K562 (cell line): ENCODE measurements at regions not wholly inside any gene's neighbourhood (a gene's known extent, or its start where the extent isn't known, plus 50 kb on each side); places are given as distances from the start of the nearest gene placed in this dataset.

ENCODE experiments used
- ATAC-seq: fragments of 200-7000 bp; cut with Tn5 transposase; 3 replicates; pipeline ENCODE4 v1.9.1; 2020; ENCODE audit warnings: moderate library complexity
- BruUV-seq: library from RNA; stranded (reverse); fragments of 400-500 nt; replicated peaks from 2 replicates; lab custom pipeline; 2021; lab: Mats Ljungman, UMichigan
- CTCF ChIA-PET: fragments of 300-600 bp; formaldehyde crosslinking; extraction: SDS; loops from one replicate; lab custom pipeline; 2021; ENCODE audit warnings: low intra/inter-chr PET ratio; lab: Yijun Ruan, JAX
- POLR2A ChIA-PET: fragments of 300-600, 350-650 bp; sonication (Branson Sonifier 250); formaldehyde crosslinking; extraction: SDS; loops from one replicate; lab custom pipeline; 2021; ENCODE audit warnings: antibody characterized with exemption, inconsistent platforms; lab: Yijun Ruan, JAX
- DNase-seq, 4 experiments: peaks; one replicate each; pipeline versions ENCODE4 v3.0.0 to v3.0.0-alpha.2; 2011 to 2018; ENCODE audit warnings: low spot score in 3 of 4, mixed read lengths in 3 of 4; ENCODE audit errors: extremely low read depth in 1 of 4
- FAIRE-seq: peaks from 2 replicates; lab custom pipeline; 2011; peaks lifted over from hg19 to GRCh38; lab: Jason Lieb, UNC
- H2AFZ ChIP-seq: 2 replicates; pipeline ENCODE4 v1.6.0; 2011; ENCODE audit warnings: low read depth, low read length, control low read depth, inconsistent platforms
- H3K27ac ChIP-seq: fragments of 200-600 bp; 3 replicates; pipeline ENCODE4 v1.8.0; 2011; ENCODE audit warnings: low read depth, mild to moderate bottlenecking, control low read depth, inconsistent platforms, low read length, moderate library complexity, mixed read lengths; ENCODE audit errors: extremely low read depth
- H3K27me3 ChIP-seq, 2 experiments: fragments of 300-600 bp in 1 of 2; 2 replicates in 1 of 2; 3 replicates in 1 of 2; pipeline versions ENCODE4 v1.6.0 to v1.8.0; 2011; ENCODE audit warnings: inconsistent platforms in 2 of 2, low read length in 2 of 2, mild to moderate bottlenecking in 1 of 2, mixed read lengths in 1 of 2, moderate library complexity in 1 of 2; ENCODE audit not compliant: control insufficient read depth in 2 of 2, insufficient read depth in 2 of 2
- H3K36me3 ChIP-seq: fragments of 300-600 bp; 3 replicates; pipeline ENCODE4 v1.8.0; 2011; ENCODE audit warnings: mild to moderate bottlenecking, low read length, inconsistent platforms; ENCODE audit not compliant: control insufficient read depth, insufficient read depth
- H3K4me1 ChIP-seq, 2 experiments: fragments of 200-600 bp in 1 of 2; replicated peaks in 1 of 2; 2 replicates in 1 of 2; 3 replicates in 1 of 2; pipeline versions ENCODE4 v1.5.1 to v1.8.0; 2011; ENCODE audit warnings: inconsistent platforms in 2 of 2, low read length in 2 of 2, mild to moderate bottlenecking in 1 of 2, mixed read lengths in 1 of 2, moderate library complexity in 1 of 2; ENCODE audit not compliant: control insufficient read depth in 2 of 2, insufficient read depth in 2 of 2
- H3K4me2 ChIP-seq: 2 replicates; pipeline ENCODE4 v1.6.1; 2011; ENCODE audit warnings: low read length, control low read depth, inconsistent platforms, mixed read lengths; ENCODE audit not compliant: insufficient read depth
- H3K4me3 ChIP-seq: fragments of 200-600 bp; sonication (generic), shearing (Covaris generic); 2 replicates; pipeline ENCODE4 v1.5.1; 2016; ENCODE audit warnings: control low read depth, inconsistent platforms
- H3K79me2 ChIP-seq: fragments of 200-600 bp; 3 replicates; pipeline ENCODE4 v1.8.0; 2011; ENCODE audit warnings: low read length, inconsistent platforms; ENCODE audit not compliant: control insufficient read depth, insufficient read depth
- H3K9ac ChIP-seq, 2 experiments: 2 replicates each; pipeline versions ENCODE4 v1.6.0 to v1.6.1; 2011; ENCODE audit warnings: low read depth in 2 of 2, low read length in 2 of 2, control low read depth in 1 of 2, inconsistent platforms in 1 of 2, mild to moderate bottlenecking in 1 of 2, mixed read lengths in 1 of 2; ENCODE audit not compliant: insufficient read depth in 1 of 2
- H3K9me1 ChIP-seq: one replicate; pipeline ENCODE4 v1.6.0; 2011; ENCODE audit warnings: inconsistent platforms, mild to moderate bottlenecking, low read length, moderate library complexity; ENCODE audit not compliant: control insufficient read depth, insufficient read depth
- H3K9me3 ChIP-seq: replicated peaks from 2 replicates; pipeline ENCODE4 v1.5.1; 2011; ENCODE audit warnings: low read depth, low read length, inconsistent platforms; ENCODE audit not compliant: control insufficient read depth, insufficient read depth
- H4K20me1 ChIP-seq: replicated peaks from 2 replicates; pipeline ENCODE4 v1.6.1; 2011; ENCODE audit warnings: low read length, inconsistent platforms, mixed read lengths; ENCODE audit not compliant: control insufficient read depth, insufficient read depth
- DDX20 ChIP-seq: fragments of 450-650 bp; IDR thresholded peaks from 2 replicates; pipeline ENCODE4 v1.6.1; 2016; ENCODE audit warnings: missing genetic modification characterization, low read depth, mild to moderate bottlenecking, missing compliant biosample characterization, moderate library complexity
- EHMT2 ChIP-seq: fragments of 450-650 bp; IDR thresholded peaks from 2 replicates; pipeline ENCODE4 v1.6.1; 2018; ENCODE audit warnings: antibody characterized with exemption
- FOXJ2 ChIP-seq: fragments of 200-800 bp; sonication (Bioruptor generic); IDR thresholded peaks from 2 replicates; pipeline ENCODE4 v1.6.1; 2016; ENCODE audit warnings: missing genetic modification characterization, missing compliant biosample characterization
- IRF2 ChIP-seq: sonication (generic); formaldehyde crosslinking; IDR thresholded peaks from 2 replicates; pipeline ENCODE4 v1.8.1; 2022; ENCODE audit warnings: mild to moderate bottlenecking, missing genetic modification reagents
- KDM5B ChIP-seq: fragments of 200-600 bp; sonication (generic); IDR thresholded peaks from 2 replicates; pipeline ENCODE4 v1.6.1; 2012; ENCODE audit warnings: low read depth, mild to moderate bottlenecking, moderate library complexity, low read length, control low read depth, inconsistent platforms; ENCODE audit not compliant: insufficient replicate concordance
- MEF2D ChIP-seq: conservative IDR thresholded peaks from 2 replicates; pipeline ENCODE4 v1.6.1; 2016; ENCODE audit warnings: low read depth, missing genetic modification characterization, missing compliant biosample characterization
- NELFE ChIP-seq: IDR thresholded peaks from 2 replicates; pipeline ENCODE4 v1.6.1; 2011; ENCODE audit warnings: mild to moderate bottlenecking; ENCODE audit not compliant: insufficient read depth, insufficient read length
- POLR2H ChIP-seq: IDR thresholded peaks from 2 replicates; pipeline ENCODE4 v1.6.1; 2016; ENCODE audit warnings: missing genetic modification characterization, low read depth, mild to moderate bottlenecking, control low read depth, missing compliant biosample characterization, moderate library complexity
- PTTG1 ChIP-seq: fragments of 450-650 bp; IDR thresholded peaks from 2 replicates; pipeline ENCODE4 v1.6.1; 2016; ENCODE audit warnings: low read depth, mild to moderate bottlenecking, missing genetic modification characterization, missing compliant biosample characterization
- RFX5 ChIP-seq: IDR thresholded peaks from 2 replicates; pipeline ENCODE4 v1.6.1; 2011; ENCODE audit warnings: low read depth, mild to moderate bottlenecking, improper control_type of control experiment, low read length
- STAT5B ChIP-seq: fragments of 250-450 bp; sonication (Bioruptor Pico); IDR thresholded peaks from 2 replicates; pipeline ENCODE4 v1.8.0; 2021; ENCODE audit warnings: mild to moderate bottlenecking, inconsistent platforms
- TAF9B ChIP-seq: fragments of 450-650 bp; IDR thresholded peaks from 2 replicates; pipeline ENCODE4 v1.6.1; 2018; ENCODE audit warnings: mild to moderate bottlenecking; ENCODE audit not compliant: partially characterized antibody
- XRCC5 ChIP-seq: fragments of 200-400 bp; formaldehyde crosslinking; IDR thresholded peaks from 2 replicates; pipeline ENCODE4 v1.6.1; 2017; ENCODE audit warnings: low read depth, mild to moderate bottlenecking, low read length
- ZC3H4 ChIP-seq: sonication (generic); formaldehyde crosslinking; IDR thresholded peaks from 2 replicates; pipeline ENCODE4 v1.9.0; 2021; ENCODE audit warnings: missing genetic modification reagents, borderline replicate concordance
- ZFP1 ChIP-seq: fragments of 450-650 bp; formaldehyde crosslinking; IDR thresholded peaks from 2 replicates; pipeline ENCODE4 v1.4.0; 2020; ENCODE audit warnings: mild to moderate bottlenecking, mixed read lengths
- ZNF778 ChIP-seq: fragments of 450-650 bp; formaldehyde crosslinking; IDR thresholded peaks from 2 replicates; pipeline ENCODE4 v1.4.0; 2020; ENCODE audit warnings: mild to moderate bottlenecking, moderate library complexity
- WGBS: fragments of 100-300 bp; shearing (Covaris generic); methylation state at CpG from one replicate; pipeline ENCODE4 v1.1.6; 2016; ENCODE audit warnings: low coverage, mixed read lengths; ENCODE audit not compliant: insufficient coverage; ENCODE audit errors: missing lambda C conversion rate; 5-methylcytosine and 5-hydroxymethylcytosine counted together
- in situ Hi-C: fragments of 300-500 bp; cut with MboI; formaldehyde crosslinking; loops from 4 replicates; pipeline ENCODE4 v1.15.0; 2018; ENCODE audit warnings: inconsistent platforms, mixed read lengths
- intact Hi-C: fragments of 100-400 bp; cut with micrococcal nuclease; formaldehyde crosslinking; loops from 2 replicates; pipeline ENCODE4 v1.14.2; 2022
- TF ChIP-seq, protein P1 (sequence below), 2 experiments: fragments of 450-650 bp; IDR thresholded peaks; 2 replicates each; pipeline ENCODE4 v1.6.1; 2018; ENCODE audit warnings: mild to moderate bottlenecking in 2 of 2, low read depth in 1 of 2; ENCODE audit not compliant: partially characterized antibody in 2 of 2

DNA sequence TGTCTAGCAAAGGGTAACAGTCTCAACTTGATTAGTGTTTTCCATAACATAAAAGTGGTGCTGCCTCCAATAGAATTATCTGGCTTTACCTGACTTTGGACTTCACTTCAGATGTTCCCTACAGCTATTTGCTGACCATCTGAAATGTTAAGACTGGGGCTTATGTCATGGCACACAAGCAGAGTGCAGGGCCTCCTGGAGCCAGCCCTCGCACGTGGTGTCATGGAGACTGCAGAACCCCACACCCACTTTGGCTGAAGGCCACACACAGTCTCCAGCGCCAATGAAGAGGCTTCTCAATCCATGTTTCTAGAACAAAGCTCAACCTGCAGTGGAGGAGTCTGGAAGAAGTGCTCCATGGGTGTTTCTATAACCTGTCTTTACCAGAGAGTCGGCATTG is 169.6 kb upstream of the FRMD6 start:
- no peak for DNase-seq
- H3K27ac ChIP-seq: no peak overlapping the region
- no peaks in the 10 kb centered on the region for H3K4me1 ChIP-seq
- no peak overlapping the region for H3K4me3 ChIP-seq
- no peaks in the 10 kb centered on the region for H3K9me1 ChIP-seq
- H3K79me2 ChIP-seq: no peaks in the 10 kb centered on the region
- no peak for TF ChIP-seq ZNF778 (CRISPR knock-in tag)
- no peak for TF ChIP-seq POLR2H (tag)
- no peak for TF ChIP-seq STAT5B
- TF ChIP-seq DDX20 (tag): no peak
- TF ChIP-seq TAF9B: no peak
- TF ChIP-seq, protein P1, sequence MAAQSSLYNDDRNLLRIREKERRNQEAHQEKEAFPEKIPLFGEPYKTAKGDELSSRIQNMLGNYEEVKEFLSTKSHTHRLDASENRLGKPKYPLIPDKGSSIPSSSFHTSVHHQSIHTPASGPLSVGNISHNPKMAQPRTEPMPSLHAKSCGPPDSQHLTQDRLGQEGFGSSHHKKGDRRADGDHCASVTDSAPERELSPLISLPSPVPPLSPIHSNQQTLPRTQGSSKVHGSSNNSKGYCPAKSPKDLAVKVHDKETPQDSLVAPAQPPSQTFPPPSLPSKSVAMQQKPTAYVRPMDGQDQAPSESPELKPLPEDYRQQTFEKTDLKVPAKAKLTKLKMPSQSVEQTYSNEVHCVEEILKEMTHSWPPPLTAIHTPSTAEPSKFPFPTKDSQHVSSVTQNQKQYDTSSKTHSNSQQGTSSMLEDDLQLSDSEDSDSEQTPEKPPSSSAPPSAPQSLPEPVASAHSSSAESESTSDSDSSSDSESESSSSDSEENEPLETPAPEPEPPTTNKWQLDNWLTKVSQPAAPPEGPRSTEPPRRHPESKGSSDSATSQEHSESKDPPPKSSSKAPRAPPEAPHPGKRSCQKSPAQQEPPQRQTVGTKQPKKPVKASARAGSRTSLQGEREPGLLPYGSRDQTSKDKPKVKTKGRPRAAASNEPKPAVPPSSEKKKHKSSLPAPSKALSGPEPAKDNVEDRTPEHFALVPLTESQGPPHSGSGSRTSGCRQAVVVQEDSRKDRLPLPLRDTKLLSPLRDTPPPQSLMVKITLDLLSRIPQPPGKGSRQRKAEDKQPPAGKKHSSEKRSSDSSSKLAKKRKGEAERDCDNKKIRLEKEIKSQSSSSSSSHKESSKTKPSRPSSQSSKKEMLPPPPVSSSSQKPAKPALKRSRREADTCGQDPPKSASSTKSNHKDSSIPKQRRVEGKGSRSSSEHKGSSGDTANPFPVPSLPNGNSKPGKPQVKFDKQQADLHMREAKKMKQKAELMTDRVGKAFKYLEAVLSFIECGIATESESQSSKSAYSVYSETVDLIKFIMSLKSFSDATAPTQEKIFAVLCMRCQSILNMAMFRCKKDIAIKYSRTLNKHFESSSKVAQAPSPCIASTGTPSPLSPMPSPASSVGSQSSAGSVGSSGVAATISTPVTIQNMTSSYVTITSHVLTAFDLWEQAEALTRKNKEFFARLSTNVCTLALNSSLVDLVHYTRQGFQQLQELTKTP (IDR thresholded peaks at IDR 0.05; ENCODE audit: low read depth in 1 of 2, partially characterized antibody in 2 of 2): no peak
- TF ChIP-seq EHMT2: no peak
- no peak for TF ChIP-seq PTTG1 (tag)
- TF ChIP-seq FOXJ2: no peak
- TF ChIP-seq KDM5B: no peak
- no peak for TF ChIP-seq ZFP1 (CRISPR knock-in tag)
- no peak for TF ChIP-seq NELFE
- no peak for TF ChIP-seq ZC3H4 (CRISPR knock-in tag)
- TF ChIP-seq IRF2 (CRISPR knock-in tag): no peak
- TF ChIP-seq MEF2D (tag): no peak
- no peak for TF ChIP-seq XRCC5
- no peak for TF ChIP-seq RFX5
- TF ChIP-seq, all 486 proteins: peak for 0
- CTCF ChIA-PET: no interaction called here
- Histone ChIP-seq H3K9me3 (no peaks in the 10 kb centered on the region), H4K20me1 (no peaks in the 10 kb centered on the region), H3K36me3 (no peaks in the 10 kb centered on the region), H3K4me2 (no peak overlapping the region), H2AFZ (no peak overlapping the region), H3K27me3 (no peaks in the 10 kb centered on the region), H3K9ac (no peak overlapping the region)
- BruUV-seq: no TSS peak
- in situ Hi-C loops: no loop called here
- WGBS: 0% methylated on average over 4 of the region's 4 CpGs
- no peak for FAIRE-seq
- intact Hi-C loops: no loop called here
- POLR2A ChIA-PET: no interaction called here
- ATAC-seq: no peak
